ENCODE measurements at regions not wholly inside any gene's neighbourhood (a gene's known extent, or its start where the extent isn't known, plus 50 kb on each side); places are given as distances from the start of the nearest gene placed in this dataset.

- H3K27me3 ChIP-seq (ENCODE audit: control insufficient read depth, insufficient read depth, low read length), result no peaks in the 10 kb centered on the region
- no peak for DNase-seq (ENCODE audit: low read depth, low spot score)
- intact Hi-C loops (cut with micrococcal nuclease; ENCODE audit: unreplicated experiment) (no loop called here), in situ Hi-C loops (cut with HindIII; ENCODE audit: low pct_unique_long_range_greater_than_20kb, low sequenced_read_pairs) (no loop called here)
- H3K9me3 ChIP-seq (ENCODE audit: control insufficient read depth, insufficient read depth, low read depth, low read length), result no peaks in the 10 kb centered on the region
- BruUV-seq (replicated peaks), result no TSS peak
- TF ChIP-seq TCF7L2 (IDR thresholded peaks at IDR 0.05; ENCODE audit: low read depth, low read length) (no peak), CTCF (IDR thresholded peaks at IDR 0.05) (no peak), POLR2AphosphoS5 (IDR thresholded peaks at IDR 0.05; ENCODE audit: low read depth, low read length) (no peak), SIN3A (IDR thresholded peaks at IDR 0.05; ENCODE audit: borderline replicate concordance, insufficient read depth, low read depth, low read length) (no peak)
- TF ChIP-seq, protein P1, sequence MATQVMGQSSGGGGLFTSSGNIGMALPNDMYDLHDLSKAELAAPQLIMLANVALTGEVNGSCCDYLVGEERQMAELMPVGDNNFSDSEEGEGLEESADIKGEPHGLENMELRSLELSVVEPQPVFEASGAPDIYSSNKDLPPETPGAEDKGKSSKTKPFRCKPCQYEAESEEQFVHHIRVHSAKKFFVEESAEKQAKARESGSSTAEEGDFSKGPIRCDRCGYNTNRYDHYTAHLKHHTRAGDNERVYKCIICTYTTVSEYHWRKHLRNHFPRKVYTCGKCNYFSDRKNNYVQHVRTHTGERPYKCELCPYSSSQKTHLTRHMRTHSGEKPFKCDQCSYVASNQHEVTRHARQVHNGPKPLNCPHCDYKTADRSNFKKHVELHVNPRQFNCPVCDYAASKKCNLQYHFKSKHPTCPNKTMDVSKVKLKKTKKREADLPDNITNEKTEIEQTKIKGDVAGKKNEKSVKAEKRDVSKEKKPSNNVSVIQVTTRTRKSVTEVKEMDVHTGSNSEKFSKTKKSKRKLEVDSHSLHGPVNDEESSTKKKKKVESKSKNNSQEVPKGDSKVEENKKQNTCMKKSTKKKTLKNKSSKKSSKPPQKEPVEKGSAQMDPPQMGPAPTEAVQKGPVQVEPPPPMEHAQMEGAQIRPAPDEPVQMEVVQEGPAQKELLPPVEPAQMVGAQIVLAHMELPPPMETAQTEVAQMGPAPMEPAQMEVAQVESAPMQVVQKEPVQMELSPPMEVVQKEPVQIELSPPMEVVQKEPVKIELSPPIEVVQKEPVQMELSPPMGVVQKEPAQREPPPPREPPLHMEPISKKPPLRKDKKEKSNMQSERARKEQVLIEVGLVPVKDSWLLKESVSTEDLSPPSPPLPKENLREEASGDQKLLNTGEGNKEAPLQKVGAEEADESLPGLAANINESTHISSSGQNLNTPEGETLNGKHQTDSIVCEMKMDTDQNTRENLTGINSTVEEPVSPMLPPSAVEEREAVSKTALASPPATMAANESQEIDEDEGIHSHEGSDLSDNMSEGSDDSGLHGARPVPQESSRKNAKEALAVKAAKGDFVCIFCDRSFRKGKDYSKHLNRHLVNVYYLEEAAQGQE (IDR thresholded peaks at IDR 0.05; ENCODE audit: insufficient read depth in 1 of 2, low read depth in 2 of 2, low read length in 1 of 2), result no peak
- no peak overlapping the region for H3K4me3 ChIP-seq (ENCODE audit: low read depth in 2 of 2, low read length in 2 of 2)
- ATAC-seq, result no peak
- H3K27ac ChIP-seq (ENCODE audit: low read length), result no peak overlapping the region
- CTCF ChIA-PET, result no interaction called here
- H3K4me1 ChIP-seq (ENCODE audit: control insufficient read depth, insufficient read depth, low read length), result no peaks in the 10 kb centered on the region
- no peaks in the 10 kb centered on the region for H3K36me3 ChIP-seq (ENCODE audit: control insufficient read depth, insufficient read depth, low read length)
- POLR2A ChIA-PET, result no interaction called here
Observed at GRCh38 chr5:156200938-156201787, 125.8 kb upstream of the SGCD start.

DNA sequence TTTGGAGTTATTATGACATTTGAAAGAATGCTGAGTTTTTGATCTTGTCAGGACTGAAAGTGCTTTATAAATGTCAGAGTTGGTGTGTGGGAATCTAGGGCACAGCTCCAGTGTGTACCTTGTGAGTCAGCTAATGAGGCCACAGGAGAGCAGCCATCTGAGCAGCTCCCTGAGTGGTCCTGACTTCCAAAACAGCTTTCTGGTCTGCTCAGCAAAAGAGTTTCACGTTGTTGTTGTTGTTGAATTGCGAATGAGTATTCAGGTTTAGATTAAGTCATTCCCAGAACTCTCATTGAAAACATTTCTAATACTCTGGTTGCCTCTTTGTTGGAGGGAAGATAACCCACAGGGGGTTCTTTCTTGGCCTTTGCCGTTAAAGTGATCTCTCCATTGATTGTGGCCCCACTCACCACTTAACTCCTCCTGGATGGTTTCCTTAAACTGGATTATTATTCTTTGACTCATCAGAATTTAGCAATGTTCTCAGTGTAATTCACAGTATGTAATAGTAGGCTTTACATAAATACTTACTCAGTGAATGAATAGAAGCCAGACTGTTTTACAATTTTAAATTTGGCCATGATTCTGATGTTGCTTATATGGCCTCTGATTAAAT is 125.1 kb upstream of the SGCD start:
- in situ Hi-C loops (cut with HindIII; ENCODE audit: low pct_unique_long_range_greater_than_20kb, low sequenced_read_pairs), result no loop called here
- no TSS peak for BruUV-seq (replicated peaks)
- Histone ChIP-seq H3K4me1 (ENCODE audit: control insufficient read depth, insufficient read depth, low read length) (no peaks in the 10 kb centered on the region), H3K27me3 (ENCODE audit: control insufficient read depth, insufficient read depth, low read length) (no peaks in the 10 kb centered on the region), H3K36me3 (ENCODE audit: control insufficient read depth, insufficient read depth, low read length) (no peaks in the 10 kb centered on the region), H3K27ac (ENCODE audit: low read length) (no peak overlapping the region), H3K9me3 (ENCODE audit: control insufficient read depth, insufficient read depth, low read depth, low read length) (no peaks in the 10 kb centered on the region), H3K4me3 (ENCODE audit: low read depth in 2 of 2, low read length in 2 of 2) (no peak overlapping the region)
- intact Hi-C loops (cut with micrococcal nuclease; ENCODE audit: unreplicated experiment), result no loop called here
- TF ChIP-seq POLR2AphosphoS5 (IDR thresholded peaks at IDR 0.05; ENCODE audit: low read depth, low read length) (no peak), TCF7L2 (IDR thresholded peaks at IDR 0.05; ENCODE audit: low read depth, low read length) (no peak), SIN3A (IDR thresholded peaks at IDR 0.05; ENCODE audit: borderline replicate concordance, insufficient read depth, low read depth, low read length) (no peak), CTCF (IDR thresholded peaks at IDR 0.05) (no peak)
- TF ChIP-seq, protein P1 (IDR thresholded peaks at IDR 0.05; ENCODE audit: insufficient read depth in 1 of 2, low read depth in 2 of 2, low read length in 1 of 2), result no peak
- ChIA-PET POLR2A (no interaction called here), CTCF (no interaction called here)
- ATAC-seq (no peak), DNase-seq (ENCODE audit: low read depth, low spot score) (no peak)
